ENCODE measurements at regions not wholly inside any gene's neighbourhood (a gene's known extent, or its start where the extent isn't known, plus 50 kb on each side); places are given as distances from the start of the nearest gene placed in this dataset.

GRCh38 chr2:145108361-145108778 lies 588.5 kb upstream of the ZEB2 start:
- no peak for DNase-seq (ENCODE audit: low read depth in 3 of 3)

- DNase-seq (ENCODE audit: low read depth in 3 of 3) = no peak
These were observed 586.4 kb upstream of the ZEB2 start for GRCh38 chr2:145106293-145106692.

DNA sequence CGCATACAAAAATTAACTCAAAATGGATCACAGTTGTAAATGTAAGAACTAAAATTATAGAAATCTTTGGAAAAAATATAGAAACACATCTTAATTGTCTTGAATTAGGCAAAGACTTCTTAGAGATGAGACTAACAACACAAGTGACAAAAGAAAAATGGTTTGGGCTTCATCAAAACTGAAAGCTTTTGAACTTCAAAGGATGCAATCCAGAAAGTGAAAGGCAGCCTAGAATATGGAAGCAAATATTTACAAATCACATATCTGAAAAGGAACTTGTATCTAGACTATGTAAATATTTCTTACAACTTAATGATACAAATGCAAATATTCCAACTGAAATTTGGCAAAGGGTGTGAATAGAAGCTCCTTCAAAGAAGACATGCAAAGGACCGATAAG lies 582.8 kb upstream of the ZEB2 start:
- no peak for DNase-seq (ENCODE audit: low read depth in 3 of 3)

DNA sequence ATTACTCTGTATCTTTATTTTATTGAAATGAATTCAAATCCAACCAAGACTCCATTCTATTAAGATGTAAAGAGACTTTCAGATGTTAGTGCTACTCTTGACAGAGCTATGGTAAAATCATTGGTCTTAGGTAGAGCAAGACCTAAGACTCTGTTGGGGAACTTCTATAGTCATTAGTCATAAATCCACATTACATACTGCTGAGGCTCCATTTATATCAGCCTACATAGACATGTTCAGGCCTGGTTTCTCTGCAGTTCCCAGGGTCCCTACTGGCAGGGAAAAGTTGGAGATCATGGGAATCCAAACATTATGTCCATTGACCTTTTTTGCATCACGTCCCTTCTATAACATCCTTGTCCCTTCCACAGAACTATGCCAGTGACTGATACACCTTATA lies 580.4 kb upstream of the ZEB2 start:
- DNase-seq (ENCODE audit: low read depth in 3 of 3) = no peak

GRCh38 chr2:145096582-145096981 lies 576.7 kb upstream of the ZEB2 start:
- DNase-seq (ENCODE audit: low read depth in 3 of 3) = no peak

DNA sequence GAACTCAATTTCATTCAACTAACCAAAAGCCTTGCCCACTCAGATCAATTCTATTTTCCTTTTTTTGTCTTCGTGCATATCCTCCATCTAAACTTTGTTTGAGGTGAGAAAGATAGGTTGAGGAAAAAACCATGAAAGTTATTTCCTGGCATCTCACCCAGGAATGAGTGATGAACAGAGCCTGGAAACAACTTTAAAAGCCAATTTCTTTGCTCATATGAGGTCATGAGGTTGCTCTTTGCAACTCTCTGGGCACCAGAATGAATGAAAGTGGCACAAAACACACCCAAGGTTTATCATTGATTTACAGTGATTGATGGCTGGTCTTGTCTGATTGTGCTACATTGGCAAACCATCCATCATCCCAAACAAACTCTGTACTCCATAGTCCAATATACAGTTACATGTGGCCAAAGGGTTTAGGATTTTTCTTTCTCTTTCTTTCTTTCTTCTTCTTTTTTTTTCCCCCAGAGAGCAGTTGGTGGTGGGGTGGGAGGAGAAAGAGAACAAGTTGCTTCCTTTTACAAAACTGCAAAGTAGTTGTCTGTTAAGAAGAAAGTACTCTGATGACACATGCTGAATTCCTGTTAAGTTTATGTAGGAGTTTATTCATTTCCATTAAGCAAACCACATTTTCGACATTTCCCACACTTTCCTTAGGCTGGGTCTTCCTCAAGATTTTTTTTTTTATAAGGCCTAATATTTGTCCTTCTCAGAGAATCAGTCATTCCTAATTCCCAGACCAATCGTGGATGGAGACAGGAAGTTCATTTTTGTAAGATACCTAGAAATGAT lies 575.9 kb upstream of the ZEB2 start:
- no peak for DNase-seq (ENCODE audit: low read depth in 3 of 3)

DNA sequence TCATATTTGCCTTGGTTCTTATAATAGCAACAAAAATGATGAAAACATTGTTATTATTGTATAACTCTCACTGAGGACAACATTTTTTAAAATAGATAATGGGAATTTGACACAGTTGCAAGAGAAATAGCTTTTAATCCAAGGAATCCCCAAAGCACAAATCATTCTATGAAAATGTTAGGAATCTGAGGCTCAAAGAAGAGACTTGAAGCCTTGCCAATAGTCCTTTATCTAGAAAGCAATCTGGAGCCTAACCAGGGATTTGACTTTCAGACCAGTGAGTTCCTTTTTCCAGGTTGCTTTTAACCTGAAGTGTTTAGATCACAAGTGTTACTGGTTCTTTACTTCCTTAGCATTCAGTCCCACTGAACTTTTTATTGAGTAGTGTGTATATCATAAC lies 574.5 kb upstream of the ZEB2 start:
- DNase-seq (ENCODE audit: low read depth in 3 of 3) = no peak

GRCh38 chr2:145091967-145092366 lies 572.0 kb upstream of the ZEB2 start:
- no peak for DNase-seq (ENCODE audit: low read depth in 3 of 3)

DNA sequence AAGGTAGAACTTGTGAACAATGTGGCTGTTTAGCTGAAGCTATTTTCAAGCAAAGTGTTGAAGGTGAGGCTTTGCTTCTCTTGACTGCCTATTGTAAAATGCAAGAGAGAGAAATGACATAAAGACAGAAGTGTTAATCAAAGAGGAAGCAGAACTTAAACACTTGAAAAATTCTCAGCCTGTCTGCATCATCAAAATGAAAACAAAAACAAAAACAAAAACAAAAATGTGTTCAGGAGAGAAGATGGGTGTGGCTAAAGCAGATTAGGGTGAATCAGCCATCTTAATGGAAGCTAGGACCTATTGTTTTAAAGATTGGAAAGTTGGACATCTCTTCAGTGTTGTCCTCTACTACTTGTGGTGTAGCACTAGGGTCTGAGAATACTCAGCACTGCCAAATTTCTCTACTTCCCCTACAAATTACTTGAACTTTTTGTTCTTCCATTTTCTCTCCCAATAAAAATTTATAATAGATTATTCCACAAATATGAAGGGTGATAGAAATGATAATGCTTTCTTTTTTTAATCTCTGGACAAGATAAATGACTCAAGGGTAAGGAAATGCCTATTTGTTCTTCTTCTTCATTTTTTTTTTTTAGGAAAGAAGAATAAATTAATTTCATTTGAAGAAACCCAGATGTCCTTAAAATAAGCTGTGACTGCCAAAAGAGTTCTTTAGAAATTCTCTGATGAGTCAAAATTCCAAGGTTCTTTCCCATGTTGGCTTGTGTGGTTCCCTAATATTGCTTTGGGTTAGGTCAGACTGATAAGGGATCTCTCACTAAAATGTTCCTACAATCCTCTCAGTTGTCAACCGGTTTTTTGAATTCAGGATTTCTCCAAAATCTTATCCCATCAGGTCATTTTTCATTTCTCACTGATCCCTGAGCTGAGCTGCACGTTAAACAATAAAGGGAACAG lies 571.2 kb upstream of the ZEB2 start:
- DNase-seq (ENCODE audit: low read depth in 3 of 3) = no peak

DNA sequence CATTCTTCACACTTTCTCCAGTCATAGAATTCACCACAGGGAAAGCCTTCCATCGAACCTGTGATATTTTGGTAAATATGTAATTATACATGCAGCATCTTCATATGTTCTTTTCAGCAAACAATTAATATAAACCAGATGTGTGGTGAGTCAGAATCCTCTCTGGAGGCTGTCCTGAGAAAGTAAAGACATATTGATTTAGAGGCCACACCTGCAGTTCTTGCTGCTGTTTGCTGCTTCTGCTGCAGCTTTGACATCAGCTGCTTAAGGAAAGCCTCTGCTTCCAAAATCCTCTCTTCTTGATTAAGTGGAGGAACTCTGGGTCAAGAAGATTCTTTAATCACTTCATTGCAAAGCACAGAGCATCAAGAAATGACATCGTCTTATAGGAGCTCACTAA lies 568.8 kb upstream of the ZEB2 start:
- no peak for DNase-seq (ENCODE audit: low read depth in 3 of 3)

- DNase-seq (ENCODE audit: low read depth in 3 of 3) = no peak
These were observed 567.0 kb upstream of the ZEB2 start for GRCh38 chr2:145086910-145087309.

DNA sequence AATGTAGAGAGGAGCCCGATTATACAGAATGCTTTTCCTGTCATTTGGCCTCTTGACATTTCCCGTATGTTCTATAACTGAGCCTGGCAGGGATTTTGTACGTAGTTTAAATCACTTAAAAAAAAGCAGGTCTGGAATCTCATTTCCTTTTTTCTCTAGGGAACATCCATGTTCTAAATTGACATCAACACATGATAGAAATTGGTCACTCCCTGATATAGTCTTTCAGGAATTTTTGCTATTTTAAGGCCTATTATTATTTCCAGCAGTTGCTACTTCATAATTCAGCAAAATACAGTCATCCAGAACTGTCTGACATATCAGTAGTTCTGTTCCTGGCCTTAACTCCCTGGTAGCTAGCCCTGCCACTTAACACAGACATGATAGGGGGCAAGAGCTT lies 565.7 kb upstream of the ZEB2 start:
- DNase-seq (ENCODE audit: low read depth in 3 of 3) = no peak

GRCh38 chr2:145080426-145080825 lies 560.5 kb upstream of the ZEB2 start:
- DNase-seq (ENCODE audit: low read depth in 3 of 3) = no peak

- DNase-seq (ENCODE audit: low read depth in 3 of 3) = no peak
These were observed 559.7 kb upstream of the ZEB2 start for GRCh38 chr2:145079641-145080040.

GRCh38 chr2:145078923-145079322 lies 559.0 kb upstream of the ZEB2 start:
- DNase-seq (ENCODE audit: low read depth in 3 of 3) = no peak

DNA sequence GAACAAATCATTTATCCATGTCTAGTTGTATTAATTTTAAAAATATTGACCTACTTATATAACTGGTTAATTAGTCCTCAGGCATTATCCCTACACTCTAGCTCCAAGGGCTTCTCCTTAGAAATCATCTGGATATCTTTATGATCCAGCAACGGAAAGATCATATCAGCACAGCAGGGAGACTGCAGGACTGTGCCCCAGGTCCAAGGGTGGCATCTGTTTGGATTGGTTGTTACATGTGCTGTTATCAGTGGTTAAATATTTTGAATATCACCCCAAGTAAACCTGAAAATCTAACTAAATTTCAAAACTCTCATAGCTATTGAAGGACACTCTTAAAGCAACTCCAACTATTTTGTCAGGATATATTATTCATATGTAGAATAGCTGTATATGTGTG lies 556.2 kb upstream of the ZEB2 start:
- DNase-seq (ENCODE audit: low read depth in 3 of 3) = no peak

DNA sequence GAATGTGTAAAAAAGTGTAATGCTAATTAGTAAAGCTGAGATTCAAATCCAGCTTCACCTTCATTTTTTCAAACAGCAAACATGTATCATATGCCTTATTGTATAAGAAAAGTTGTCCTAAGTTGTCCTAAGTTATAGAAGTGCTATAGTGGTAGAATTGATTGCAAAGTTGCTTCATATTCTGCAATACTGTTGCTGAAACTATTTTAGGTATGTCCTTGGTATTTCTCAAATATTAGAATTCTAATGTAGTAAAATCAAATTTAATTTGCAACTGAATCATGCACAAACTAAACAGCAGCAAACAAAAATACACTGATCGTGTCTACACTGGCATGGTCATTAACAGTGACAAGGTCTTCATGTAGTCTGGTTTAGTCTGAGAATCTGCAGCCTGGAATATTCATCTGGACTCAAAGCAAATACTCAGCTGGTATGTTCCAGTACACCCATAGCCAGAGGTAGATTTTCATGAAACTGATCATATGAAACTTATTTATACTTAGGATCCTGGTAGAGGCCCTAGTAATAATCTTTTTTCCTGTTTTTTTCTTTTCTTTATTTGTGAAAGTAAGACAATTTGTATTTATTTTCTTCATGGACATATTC lies 555.6 kb upstream of the ZEB2 start:
- DNase-seq (ENCODE audit: low read depth in 3 of 3) = no peak

DNA sequence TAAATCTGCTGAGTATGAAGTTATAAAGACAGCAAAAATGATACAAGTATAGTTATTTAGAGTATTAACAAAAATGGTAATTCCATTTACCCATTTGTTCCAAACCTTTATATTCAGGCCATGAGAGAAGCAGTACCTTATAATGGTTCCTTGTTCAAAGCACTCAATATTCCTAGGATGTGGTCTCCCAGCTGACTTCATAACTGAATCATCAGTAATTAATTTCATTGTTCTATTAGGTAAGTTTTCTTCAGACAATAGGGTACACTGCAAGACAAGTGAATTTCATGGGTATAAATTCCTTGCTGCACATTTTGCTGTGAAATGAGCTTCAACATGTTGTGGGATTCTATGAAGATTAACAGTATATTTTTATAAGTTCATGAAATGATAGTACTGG lies 550.8 kb upstream of the ZEB2 start:
- DNase-seq (ENCODE audit: low read depth in 3 of 3) = no peak

- no peak for DNase-seq (ENCODE audit: low read depth in 3 of 3)
These were observed 548.6 kb upstream of the ZEB2 start for GRCh38 chr2:145068509-145068908.

DNA sequence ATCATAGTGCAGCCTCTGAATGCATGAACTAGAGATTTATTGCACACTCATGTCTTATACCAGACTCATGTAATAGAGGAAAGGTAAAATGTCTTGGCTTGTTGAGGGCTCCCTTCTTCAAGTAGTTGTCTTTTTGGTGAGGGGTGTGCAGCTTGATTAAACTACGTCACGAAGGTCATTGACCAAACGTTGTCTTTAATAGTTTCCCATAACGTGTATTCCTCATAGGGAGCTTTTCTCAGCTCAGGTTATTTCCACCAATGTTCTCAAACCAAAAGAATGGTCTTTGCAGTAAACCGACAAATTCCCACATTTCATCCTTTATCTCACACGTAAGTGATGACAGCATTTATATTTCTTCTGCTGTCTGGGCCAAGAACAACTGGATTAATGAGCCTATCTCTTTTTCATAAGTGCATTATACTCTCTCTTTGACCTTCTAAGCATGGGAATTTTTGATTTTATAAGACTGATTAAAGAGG lies 547.7 kb upstream of the ZEB2 start:
- no peak for DNase-seq (ENCODE audit: low read depth in 3 of 3)

DNA sequence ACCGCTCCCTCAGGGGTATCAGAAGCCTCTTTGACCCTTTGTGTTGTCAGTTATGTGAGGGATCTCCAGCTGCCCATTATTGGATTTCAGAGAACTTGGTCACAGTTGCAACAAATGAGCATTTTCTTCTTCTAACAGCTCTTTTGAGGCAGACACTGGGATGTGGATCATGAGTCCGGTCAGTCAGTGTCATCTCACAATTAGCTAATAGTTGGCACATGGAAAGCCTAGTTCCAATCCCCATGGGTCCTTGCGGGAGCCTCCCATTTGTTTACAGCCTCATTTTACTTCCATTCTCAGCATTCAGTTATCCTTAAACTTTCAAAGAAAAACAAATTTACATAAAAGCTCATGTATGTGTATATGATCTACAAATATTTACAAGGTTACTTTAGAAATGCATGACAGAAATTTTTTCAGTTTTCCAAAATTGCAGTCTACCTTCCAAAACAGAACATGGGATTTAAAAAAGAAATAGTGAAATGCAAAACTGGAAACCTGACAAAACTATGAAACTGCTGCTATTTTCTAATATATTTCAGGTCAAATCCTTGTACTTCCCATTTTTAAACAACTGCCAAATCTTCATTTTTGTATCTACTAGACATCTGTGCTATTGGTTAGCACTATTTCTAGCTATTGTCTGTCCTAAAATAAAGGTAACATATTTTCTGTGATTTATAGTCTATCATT lies 547.1 kb upstream of the ZEB2 start:
- no peak for DNase-seq (ENCODE audit: low read depth in 3 of 3)

GRCh38 chr2:145066151-145066661 lies 546.3 kb upstream of the ZEB2 start:
- no peak for DNase-seq (ENCODE audit: low read depth in 3 of 3)
